Spleen (tissue), 11 donors: ENCODE measurements at regions not wholly inside any gene's neighbourhood (a gene's known extent, or its start where the extent isn't known, plus 50 kb on each side); places are given as distances from the start of the nearest gene placed in this dataset.

Experiments
- DNase-seq: peaks from one replicate; pipeline ENCODE4 v3.0.0-alpha.2; 2020
- H3K27ac ChIP-seq, 8 donors: fragments of 200-600 bp; sonication (generic) in 7 of 8; 1 replicate in 4 of 8; 2 replicates in 4 of 8; pipeline versions ENCODE4 v1.5.0 to v1.8.0; 2016 to 2021; ENCODE audit warnings: inconsistent platforms in 4 of 8, mild to moderate bottlenecking in 4 of 8, moderate library complexity in 1 of 8
- H3K27me3 ChIP-seq, 7 donors: fragments of 200-600 bp; sonication (generic) in 6 of 7; replicated peaks in 1 of 7; 1 replicate in 4 of 7; 2 replicates in 3 of 7; pipeline versions ENCODE4 v1.5.0 to v1.8.0; 2016 to 2021; ENCODE audit warnings: inconsistent platforms in 3 of 7, mild to moderate bottlenecking in 1 of 7
- H3K36me3 ChIP-seq, 6 donors: fragments of 200-600 bp; sonication (generic) in 5 of 6; 1 replicate in 4 of 6; 2 replicates in 2 of 6; pipeline versions ENCODE4 v1.5.0 to v1.8.0; 2016 to 2021; ENCODE audit warnings: inconsistent platforms in 2 of 6
- H3K4me1 ChIP-seq, 6 donors: fragments of 200-600 bp; sonication (generic) in 5 of 6; 1 replicate in 3 of 6; 2 replicates in 3 of 6; pipeline versions ENCODE4 v1.5.0 to v1.8.0; 2016 to 2021; ENCODE audit warnings: inconsistent platforms in 3 of 6
- H3K4me3 ChIP-seq, 8 donors: fragments of 200-600 bp; sonication (generic) in 7 of 8; 1 replicate in 4 of 8; 2 replicates in 4 of 8; pipeline versions ENCODE4 v1.5.0 to v1.8.0; 2016 to 2021; ENCODE audit warnings: inconsistent platforms in 4 of 8, mild to moderate bottlenecking in 4 of 8, moderate library complexity in 2 of 8
- H3K9me3 ChIP-seq, 8 donors: fragments of 200-600 bp; sonication (generic) in 7 of 8; 1 replicate in 4 of 8; 2 replicates in 4 of 8; pipeline versions ENCODE4 v1.5.0 to v1.8.0; 2016 to 2021; ENCODE audit warnings: inconsistent platforms in 4 of 8
- POLR2A ChIP-seq, 3 donors: fragments of 450-650 bp; IDR thresholded peaks; one replicate each; pipeline ENCODE4 v1.5.1; 2017; ENCODE audit warnings: antibody characterized with exemption in 3 of 3, mild to moderate bottlenecking in 1 of 3
- POLR2AphosphoS5 ChIP-seq, 3 donors: sonication (generic); formaldehyde crosslinking; IDR thresholded peaks; one replicate each; pipeline ENCODE4 v1.5.1; 2017; ENCODE audit warnings: antibody characterized with exemption in 3 of 3
- WGBS, 5 donors: extraction: QIAGEN DNeasy Blood & Tissue Kit in 3 of 5; methylation state at CpG; one replicate each; pipeline versions ENCODE4 v1.1.5 to v1.1.7; 2013 to 2018; 5-methylcytosine and 5-hydroxymethylcytosine counted together
- intact Hi-C: fragments of 100-400 bp; cut with DNase I; formaldehyde crosslinking; loops from one replicate; pipeline ENCODE4 v1.15.0; 2023; ENCODE audit warnings: low total_unique reads
- TF ChIP-seq, protein P1 (sequence below), 11 experiments: fragments of 200-600 bp in 7 of 11; fragments of 450-650 bp in 4 of 11; sonication (generic) in 4 of 11; IDR thresholded peaks in 8 of 11; conservative IDR thresholded peaks in 3 of 11; 1 replicate in 7 of 11; 2 replicates in 4 of 11; pipeline versions ENCODE4 v1.4.0 to v1.8.0; 2016 to 2021; ENCODE audit warnings: antibody characterized with exemption in 11 of 11, inconsistent platforms in 4 of 11, mild to moderate bottlenecking in 1 of 11
- donor health status: healthy with polysubstance abuse.
- donor health status: DM: no; HTN: no; CAD: no; lungs with moderate emphysema.
- donor health status: DM: no; HTN: no; CAD: no.
- donor health status: Bipolar disorder and iron deficiency.
- donor health status: healthy.
- donor health status: DM: no; HTN: no; CAD: no.
- donor health status: DM: yes; HTN: yes; CAD: no.

DNA sequence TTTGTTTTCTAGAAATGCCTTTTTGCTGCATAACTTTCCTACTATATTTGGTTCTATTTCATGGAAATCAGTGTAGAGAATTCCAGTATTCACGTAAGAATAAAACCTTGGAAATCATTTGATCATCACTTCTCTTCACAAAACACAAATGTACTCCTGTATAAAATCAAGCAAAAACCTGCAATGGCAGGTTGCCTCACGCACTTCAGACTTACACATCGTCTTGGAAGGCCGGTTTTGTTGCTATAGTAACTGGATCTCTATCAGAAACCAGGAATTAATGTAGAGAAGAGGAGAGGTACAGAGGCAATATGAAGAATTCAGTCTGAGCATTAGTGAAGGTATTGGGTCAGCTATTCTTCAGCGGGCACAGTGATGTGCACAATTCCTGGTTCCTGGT is 370.7 kb upstream of the CYRIA start:
- DNase-seq: no peak
- WGBS, 5 donors: 84 to 91% (median 88%) methylated on average over 5 of the region's 5 CpGs
- TF ChIP-seq POLR2AphosphoS5 (IDR thresholded peaks at IDR 0.05) (no peak), POLR2A (IDR thresholded peaks at IDR 0.05) (no peak)
- TF ChIP-seq, protein P1, sequence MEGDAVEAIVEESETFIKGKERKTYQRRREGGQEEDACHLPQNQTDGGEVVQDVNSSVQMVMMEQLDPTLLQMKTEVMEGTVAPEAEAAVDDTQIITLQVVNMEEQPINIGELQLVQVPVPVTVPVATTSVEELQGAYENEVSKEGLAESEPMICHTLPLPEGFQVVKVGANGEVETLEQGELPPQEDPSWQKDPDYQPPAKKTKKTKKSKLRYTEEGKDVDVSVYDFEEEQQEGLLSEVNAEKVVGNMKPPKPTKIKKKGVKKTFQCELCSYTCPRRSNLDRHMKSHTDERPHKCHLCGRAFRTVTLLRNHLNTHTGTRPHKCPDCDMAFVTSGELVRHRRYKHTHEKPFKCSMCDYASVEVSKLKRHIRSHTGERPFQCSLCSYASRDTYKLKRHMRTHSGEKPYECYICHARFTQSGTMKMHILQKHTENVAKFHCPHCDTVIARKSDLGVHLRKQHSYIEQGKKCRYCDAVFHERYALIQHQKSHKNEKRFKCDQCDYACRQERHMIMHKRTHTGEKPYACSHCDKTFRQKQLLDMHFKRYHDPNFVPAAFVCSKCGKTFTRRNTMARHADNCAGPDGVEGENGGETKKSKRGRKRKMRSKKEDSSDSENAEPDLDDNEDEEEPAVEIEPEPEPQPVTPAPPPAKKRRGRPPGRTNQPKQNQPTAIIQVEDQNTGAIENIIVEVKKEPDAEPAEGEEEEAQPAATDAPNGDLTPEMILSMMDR (IDR thresholded peaks at IDR 0.05 in 8 of 11, conservative IDR thresholded peaks at IDR 0.05 in 3 of 11): no peak
- no peak overlapping the region for H3K27ac ChIP-seq
- no peaks in the 10 kb centered on the region for H3K4me1 ChIP-seq
- H3K9me3 ChIP-seq: no peaks in the 10 kb centered on the region
- H3K36me3 ChIP-seq: no peaks in the 10 kb centered on the region
- intact Hi-C loops: no loop called here
- no peak overlapping the region for H3K4me3 ChIP-seq
- H3K27me3 ChIP-seq: no peaks in the 10 kb centered on the region

- H3K4me3 ChIP-seq: no peak overlapping the region
- no peaks in the 10 kb centered on the region for H3K27me3 ChIP-seq
- H3K9me3 ChIP-seq: no peaks in the 10 kb centered on the region
- intact Hi-C loops: no loop called here
- H3K36me3 ChIP-seq: no peaks in the 10 kb centered on the region
- DNase-seq: no peak
- WGBS, 5 donors: 53 to 82% (median 71%) methylated on average over 1 of the region's 1 CpG
- no peak overlapping the region for H3K27ac ChIP-seq
- TF ChIP-seq POLR2A (IDR thresholded peaks at IDR 0.05): no peak
- TF ChIP-seq, protein P1 (IDR thresholded peaks at IDR 0.05 in 8 of 11, conservative IDR thresholded peaks at IDR 0.05 in 3 of 11): no peak
- no peaks in the 10 kb centered on the region for H3K4me1 ChIP-seq
Observed at GRCh38 chr2:17035010-17035409, 369.4 kb upstream of the CYRIA start.

DNA sequence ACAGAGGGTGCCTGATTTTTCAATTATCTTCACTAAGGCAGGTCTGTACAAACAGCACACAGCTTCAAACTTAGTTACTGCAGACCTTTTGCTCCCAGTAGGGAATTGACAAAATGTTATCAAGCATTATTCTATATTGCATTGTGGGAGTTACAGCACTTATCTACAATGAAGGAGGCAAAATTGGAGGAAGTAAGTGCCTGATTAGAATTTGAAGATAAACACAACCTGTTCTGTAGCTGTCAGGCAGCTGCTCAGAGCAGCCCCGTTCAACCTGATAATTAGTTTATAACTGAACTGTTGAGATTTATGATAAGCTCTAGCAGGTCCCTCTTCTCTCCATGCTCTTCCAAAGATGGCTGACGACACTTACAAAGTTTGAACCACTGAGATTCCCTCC is 364.4 kb upstream of the CYRIA start:
- 41 to 69% (median 58%) methylated on average over 2 of the region's 2 CpGs for WGBS, 5 donors
- TF ChIP-seq POLR2AphosphoS5 (IDR thresholded peaks at IDR 0.05): no peak
- TF ChIP-seq, protein P1 (IDR thresholded peaks at IDR 0.05 in 8 of 11, conservative IDR thresholded peaks at IDR 0.05 in 3 of 11): no peak
- TF ChIP-seq POLR2A (IDR thresholded peaks at IDR 0.05): no peak
- intact Hi-C loops: no loop called here

DNA sequence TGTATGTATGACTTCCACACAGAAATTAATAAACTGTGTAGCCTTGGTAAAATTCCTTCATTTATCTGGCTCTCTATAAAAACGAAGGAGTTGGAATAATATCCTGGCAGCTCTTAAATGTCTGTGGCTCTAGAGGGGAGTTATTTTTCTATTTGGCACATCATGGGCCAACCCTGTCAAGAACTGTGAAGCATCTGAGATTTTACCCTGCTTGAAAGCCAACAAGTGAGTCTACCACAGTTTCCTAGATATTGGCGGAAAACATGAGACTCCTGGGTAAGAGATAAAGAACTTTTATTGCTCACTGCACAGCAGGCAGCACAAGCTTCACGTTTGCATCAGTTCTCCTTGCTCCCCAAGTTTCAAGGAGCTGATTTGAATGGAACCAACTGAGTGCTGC is 346.7 kb upstream of the CYRIA start:
- Histone ChIP-seq H3K9me3 (peaks cover 0 to 6% (median 0%) of the 10 kb centered on the region in 8 donors), H3K4me1 (no peaks in the 10 kb centered on the region), H3K27ac (no peak overlapping the region), H3K36me3 (no peaks in the 10 kb centered on the region), H3K4me3 (no peak overlapping the region), H3K27me3 (no peaks in the 10 kb centered on the region)
- WGBS, 5 donors: 57 to 67% (median 57%) methylated on average over 3 of the region's 3 CpGs
- no peak for DNase-seq
- intact Hi-C loops: no loop called here
- TF ChIP-seq POLR2AphosphoS5 (IDR thresholded peaks at IDR 0.05): no peak
- TF ChIP-seq, protein P1 (IDR thresholded peaks at IDR 0.05 in 8 of 11, conservative IDR thresholded peaks at IDR 0.05 in 3 of 11): no peak

More for the DNA sequence above, 364.4 kb upstream of the CYRIA start:
- H3K27ac ChIP-seq: no peak overlapping the region
- no peak overlapping the region for H3K4me3 ChIP-seq
- DNase-seq: no peak
- H3K4me1 ChIP-seq: no peaks in the 10 kb centered on the region
- H3K27me3 ChIP-seq: no peaks in the 10 kb centered on the region
- no peaks in the 10 kb centered on the region for H3K36me3 ChIP-seq
- H3K9me3 ChIP-seq: no peaks in the 10 kb centered on the region
